ENCODE measurements at regions not wholly inside any gene's neighbourhood (a gene's known extent, or its start where the extent isn't known, plus 50 kb on each side); places are given as distances from the start of the nearest gene placed in this dataset.
A peak's percentile ranks its signal among the peaks of the same experiment; 100 is the strongest.

DNA sequence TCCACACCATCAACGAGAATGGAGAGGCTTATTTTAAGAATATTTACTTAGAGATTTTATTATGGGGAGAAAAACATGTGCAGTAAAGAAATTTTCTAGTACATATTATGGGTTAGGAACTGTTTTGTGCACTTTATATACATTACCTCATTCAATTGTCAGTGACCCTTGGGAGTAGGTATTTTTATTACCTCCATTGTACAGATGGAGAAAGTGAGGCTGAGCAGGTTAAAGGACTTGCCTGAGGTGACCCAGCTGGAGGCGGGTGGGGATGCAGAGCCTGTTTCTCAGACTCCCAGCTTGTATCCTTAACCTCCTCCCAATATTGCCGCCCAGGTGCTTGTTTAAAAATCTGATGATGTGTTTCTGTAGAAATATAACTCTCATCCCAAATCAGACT, 356.7 kb downstream of the HRH4 start:
- Histone ChIP-seq H2AFZ (ENCODE audit: low read length) (no peak overlapping the region), H3K56ac (replicated peaks; ENCODE audit: insufficient read length, low read depth, low read length) (no peak overlapping the region), H4K8ac (ENCODE audit: extremely low read depth, insufficient read depth, low read length) (no peak overlapping the region), H3K79me2 (ENCODE audit: control insufficient read depth in 1 of 2, insufficient read depth in 2 of 2, low read length in 2 of 2) (no peaks in the 10 kb centered on the region), H4K20me1 (replicated peaks in 1 of 2; ENCODE audit: control insufficient read depth in 1 of 2, insufficient read depth in 2 of 2, low read length in 2 of 2) (no peaks in the 10 kb centered on the region), H3K14ac (ENCODE audit: insufficient read length) (no peak overlapping the region), H2BK20ac (ENCODE audit: low read length) (no peak overlapping the region), H3K4me2 (ENCODE audit: insufficient read depth in 1 of 2, low read depth in 2 of 2, low read length in 2 of 2) (peak overlapping the region; percentile 1 to 36; a peak in 1 of 4 replicates), H3K9me3 (ENCODE audit: insufficient read depth in 2 of 2, low read depth in 1 of 2, low read length in 1 of 2) (0 out of 4 replicates have a peak, but pooled peaks cover 0 to 2% of the 10 kb centered on the region in 2 experiments), H2BK15ac (ENCODE audit: low read length) (no peak overlapping the region), H3K27ac (ENCODE audit: low read depth, low read length) (no peak overlapping the region), H3K27me3 (replicated peaks in 1 of 4; ENCODE audit: control insufficient read depth in 3 of 4, extremely low read depth in 1 of 4, insufficient read depth in 3 of 4, low read length in 3 of 4) (no peaks in the 10 kb centered on the region), H3K9ac (replicated peaks in 1 of 4; ENCODE audit: extremely low read depth in 1 of 4, low read depth in 3 of 4, low read length in 3 of 4) (no peak overlapping the region; a peak in 1 of 7 replicates), H2BK5ac (ENCODE audit: low read depth, low read length) (no peak overlapping the region), H3K23me2 (ENCODE audit: low read depth, low read length) (no peaks in the 10 kb centered on the region), H3K23ac (ENCODE audit: insufficient read length) (no peak overlapping the region), H2BK120ac (replicated peaks; ENCODE audit: low read depth, low read length) (no peak overlapping the region), H3K4me3 (ENCODE audit: extremely low read depth in 1 of 4, insufficient read depth in 2 of 4, low read depth in 3 of 4, low read length in 4 of 4) (no peak overlapping the region), H3K36me3 (ENCODE audit: control insufficient read depth in 2 of 4, insufficient read depth in 4 of 4, low read length in 3 of 4) (no peaks in the 10 kb centered on the region), H2AK5ac (ENCODE audit: low read depth, low read length) (no peak overlapping the region), H3K4me1 (replicated peaks in 1 of 4; ENCODE audit: control insufficient read depth in 3 of 4, insufficient read depth in 4 of 4, low read length in 3 of 4) (peaks cover 4 to 26% (median 13%) of the 10 kb centered on the region in 4 experiments), H3K4ac (replicated peaks; ENCODE audit: insufficient read length, low read depth, low read length) (no peak overlapping the region), H2BK12ac (ENCODE audit: low read depth, low read length) (no peak overlapping the region), H4K91ac (replicated peaks; ENCODE audit: insufficient read length, low read length) (no peak overlapping the region), H3K79me1 (ENCODE audit: low read depth, low read length) (no peaks in the 10 kb centered on the region), H4K5ac (ENCODE audit: insufficient read length, low read depth, low read length) (no peak overlapping the region), H3K18ac (ENCODE audit: extremely low read depth, low read length) (no peak overlapping the region)
- CTCF ChIA-PET (ENCODE audit: partially characterized antibody): interaction anchor here (0.5 kb wide), 1 partner anchor 422 kb away, joined by 3 read pairs; no protein-coding TSS in a partner anchor
- POLR2A ChIA-PET (ENCODE audit: partially characterized antibody): no interaction called here
- DNase-seq (ENCODE audit: low read depth in 1 of 2, low spot score in 2 of 2): no peak
- 74% methylated on average over 3 of the region's 3 CpGs; no CpG with 5 or more reads in 1 of the 2 experiments for WGBS, 2 experiments (ENCODE audit: extremely low coverage in 1 of 2, insufficient coverage in 1 of 2, insufficient read length in 1 of 2, insufficient replicate concordance in 2 of 2, low coverage in 1 of 2, low lambda C conversion rate in 2 of 2, missing lambda C conversion rate in 1 of 2)
- FAIRE-seq: no peak
- TF ChIP-seq TAF7 (optimal IDR thresholded peaks at IDR 0.05; ENCODE audit: borderline replicate concordance, low read depth, low read length) (no peak), ASH2L (IDR thresholded peaks at IDR 0.05; ENCODE audit: low read length) (no peak), TAF1 (IDR thresholded peaks at IDR 0.05; ENCODE audit: low read depth, low read length) (no peak), CTBP2 (IDR thresholded peaks at IDR 0.05; ENCODE audit: borderline replicate concordance, insufficient read depth, insufficient read length, low read length) (no peak), HDAC2 (IDR thresholded peaks at IDR 0.05; ENCODE audit: borderline replicate concordance in 1 of 2, low read depth in 2 of 2, low read length in 2 of 2) (peak in 1 of 2 experiments; percentile 54; a peak in 1 of 4 replicates), FOSL1 (IDR thresholded peaks at IDR 0.05; ENCODE audit: insufficient read depth, low read depth, low read length) (no peak), HDAC6 (IDR thresholded peaks at IDR 0.05; ENCODE audit: low read depth, low read length) (no peak), CTCF (IDR thresholded peaks at IDR 0.05; ENCODE audit: control extremely low read depth in 1 of 3, insufficient read depth in 1 of 3, low read depth in 1 of 3, low read length in 3 of 3) (no peak), MAFK (IDR thresholded peaks at IDR 0.05; ENCODE audit: low read depth, low read length) (no peak), GABPA (IDR thresholded peaks at IDR 0.05; ENCODE audit: borderline replicate concordance, insufficient read depth, low read length) (no peak), KDM1A (IDR thresholded peaks at IDR 0.05; ENCODE audit: borderline replicate concordance, low read length) (peak; percentile 96)
